ENCODE measurements at regions not wholly inside any gene's neighbourhood (a gene's known extent, or its start where the extent isn't known, plus 50 kb on each side); places are given as distances from the start of the nearest gene placed in this dataset.

DNA sequence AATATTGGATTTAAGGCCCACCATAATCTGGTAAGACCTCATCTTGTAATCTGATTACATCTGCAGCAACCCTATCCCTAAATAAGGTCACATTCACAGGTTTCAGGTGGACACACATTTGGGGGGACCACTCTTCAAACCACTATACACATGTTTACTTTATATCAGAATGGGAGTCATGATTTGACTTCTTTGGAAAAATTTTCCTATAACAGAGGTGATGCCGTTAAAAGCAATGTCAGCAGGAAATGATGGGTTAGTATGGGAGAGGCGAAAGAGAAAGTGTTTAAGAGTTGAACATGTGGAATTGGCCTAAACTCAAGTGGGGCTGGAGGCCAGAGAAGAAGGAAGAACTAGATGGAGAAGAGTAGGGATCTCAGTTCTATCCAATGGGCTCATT, 281.7 kb upstream of the ERCC4 start:
- no peak for DNase-seq (ENCODE audit: low read depth)
- TF ChIP-seq, protein P1, sequence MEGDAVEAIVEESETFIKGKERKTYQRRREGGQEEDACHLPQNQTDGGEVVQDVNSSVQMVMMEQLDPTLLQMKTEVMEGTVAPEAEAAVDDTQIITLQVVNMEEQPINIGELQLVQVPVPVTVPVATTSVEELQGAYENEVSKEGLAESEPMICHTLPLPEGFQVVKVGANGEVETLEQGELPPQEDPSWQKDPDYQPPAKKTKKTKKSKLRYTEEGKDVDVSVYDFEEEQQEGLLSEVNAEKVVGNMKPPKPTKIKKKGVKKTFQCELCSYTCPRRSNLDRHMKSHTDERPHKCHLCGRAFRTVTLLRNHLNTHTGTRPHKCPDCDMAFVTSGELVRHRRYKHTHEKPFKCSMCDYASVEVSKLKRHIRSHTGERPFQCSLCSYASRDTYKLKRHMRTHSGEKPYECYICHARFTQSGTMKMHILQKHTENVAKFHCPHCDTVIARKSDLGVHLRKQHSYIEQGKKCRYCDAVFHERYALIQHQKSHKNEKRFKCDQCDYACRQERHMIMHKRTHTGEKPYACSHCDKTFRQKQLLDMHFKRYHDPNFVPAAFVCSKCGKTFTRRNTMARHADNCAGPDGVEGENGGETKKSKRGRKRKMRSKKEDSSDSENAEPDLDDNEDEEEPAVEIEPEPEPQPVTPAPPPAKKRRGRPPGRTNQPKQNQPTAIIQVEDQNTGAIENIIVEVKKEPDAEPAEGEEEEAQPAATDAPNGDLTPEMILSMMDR (IDR thresholded peaks at IDR 0.05; ENCODE audit: insufficient read depth, low read depth, low read length) = no peak
- no peak overlapping the region for H3K4me3 ChIP-seq (ENCODE audit: low read depth, low read length)

DNA sequence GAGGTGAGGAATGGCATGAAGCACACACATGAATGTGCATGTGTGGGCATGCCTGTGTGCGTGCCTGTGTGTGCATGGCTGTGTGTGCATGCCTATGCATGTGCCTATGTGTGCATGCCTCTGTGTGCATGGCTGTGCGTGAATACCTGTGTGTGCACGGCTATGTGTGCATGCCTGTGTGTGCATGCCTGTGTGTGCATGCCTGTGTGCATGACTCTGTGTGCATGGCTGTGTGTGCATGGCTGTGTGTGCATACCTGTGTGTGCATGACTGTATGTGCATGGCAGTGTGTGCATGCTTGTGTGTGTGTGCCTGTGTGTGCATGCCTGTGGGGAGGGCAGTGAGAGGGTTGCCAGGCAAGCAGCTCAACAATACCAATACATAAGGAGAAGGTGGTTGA, 276.5 kb upstream of the ERCC4 start:
- no peak overlapping the region for H3K4me3 ChIP-seq (ENCODE audit: low read depth, low read length)
- no peak for DNase-seq (ENCODE audit: low read depth)
- TF ChIP-seq, protein P1 (IDR thresholded peaks at IDR 0.05; ENCODE audit: insufficient read depth, low read depth, low read length) = no peak

DNA sequence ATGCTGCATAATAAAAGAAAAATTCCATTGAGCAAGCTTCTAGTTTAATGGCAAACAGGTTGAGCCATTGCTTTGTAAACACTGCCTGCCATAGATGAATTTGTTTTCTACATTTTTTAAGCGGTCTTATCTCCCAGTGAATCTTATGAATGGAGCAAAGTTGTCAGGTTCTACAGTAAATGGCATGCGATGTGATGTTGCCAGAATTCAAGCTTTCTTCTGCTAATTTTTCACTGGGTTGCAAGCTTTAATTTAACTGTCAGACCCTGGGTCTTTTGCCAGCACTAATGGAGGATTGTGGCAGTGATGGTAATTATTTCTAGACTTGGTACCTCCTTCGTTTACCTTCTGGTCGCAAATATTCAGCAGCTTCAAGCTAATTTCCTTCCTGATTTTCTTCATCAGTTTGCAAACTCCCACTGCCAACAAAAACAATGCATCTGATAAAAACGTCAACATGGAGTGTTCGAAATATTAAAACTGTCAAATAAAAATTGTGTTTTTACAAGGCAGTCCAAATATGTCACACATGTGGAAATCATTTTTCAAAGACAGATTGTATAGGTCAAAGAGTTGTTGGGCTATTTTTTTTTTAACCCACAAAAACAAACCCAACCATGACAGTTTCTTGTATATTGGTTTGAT, 274.2 kb upstream of the ERCC4 start:
- TF ChIP-seq, protein P1 (IDR thresholded peaks at IDR 0.05; ENCODE audit: insufficient read depth, low read depth, low read length) = no peak
- DNase-seq (ENCODE audit: low read depth) = no peak
- H3K4me3 ChIP-seq (ENCODE audit: low read depth, low read length) = no peak overlapping the region

DNA sequence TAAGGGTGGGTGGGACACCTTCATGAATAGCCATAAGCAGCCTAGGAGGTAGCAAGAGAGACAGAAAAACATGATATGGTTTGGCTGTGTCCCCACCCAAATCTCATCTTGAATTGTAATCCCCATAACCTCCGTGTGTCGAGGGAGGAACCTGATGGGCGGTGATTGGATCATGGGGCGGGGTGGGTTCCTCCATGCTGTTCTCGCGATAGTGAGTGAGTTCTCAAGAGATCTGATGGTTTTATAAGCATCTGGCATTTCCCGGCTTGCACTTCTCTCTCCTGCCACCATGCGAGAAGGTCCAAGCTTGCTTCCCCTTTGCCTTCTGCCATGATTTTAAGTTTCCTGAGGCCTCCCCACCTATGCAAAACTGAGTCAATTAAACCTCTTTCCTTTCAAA, 259.1 kb upstream of the ERCC4 start:
- TF ChIP-seq, protein P1 (IDR thresholded peaks at IDR 0.05; ENCODE audit: insufficient read depth, low read depth, low read length) = no peak
- no peak for DNase-seq (ENCODE audit: low read depth)
- no peak overlapping the region for H3K4me3 ChIP-seq (ENCODE audit: low read depth, low read length)

DNA sequence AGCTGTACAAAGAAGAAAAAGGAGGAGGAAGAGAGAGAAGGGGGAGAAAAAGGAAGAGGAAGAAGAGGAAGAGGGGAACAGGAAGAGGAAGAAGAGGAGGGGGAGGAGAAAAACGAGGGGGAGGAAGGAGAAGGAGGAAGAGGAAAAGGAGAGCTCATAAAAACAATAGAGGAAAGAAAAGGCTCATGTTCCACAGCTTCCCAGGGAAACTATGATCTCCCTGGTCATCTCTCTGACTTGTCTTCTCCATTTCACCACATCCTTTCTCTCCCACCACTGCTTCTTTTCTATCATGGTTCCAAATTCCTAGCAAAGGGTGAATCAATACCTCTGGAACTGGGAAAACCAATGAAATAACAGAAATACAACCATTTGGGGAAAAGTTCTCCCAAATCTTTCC, 254.1 kb upstream of the ERCC4 start:
- DNase-seq (ENCODE audit: low read depth) = no peak
- TF ChIP-seq, protein P1 (IDR thresholded peaks at IDR 0.05; ENCODE audit: insufficient read depth, low read depth, low read length) = no peak
- no peak overlapping the region for H3K4me3 ChIP-seq (ENCODE audit: low read depth, low read length)

DNA sequence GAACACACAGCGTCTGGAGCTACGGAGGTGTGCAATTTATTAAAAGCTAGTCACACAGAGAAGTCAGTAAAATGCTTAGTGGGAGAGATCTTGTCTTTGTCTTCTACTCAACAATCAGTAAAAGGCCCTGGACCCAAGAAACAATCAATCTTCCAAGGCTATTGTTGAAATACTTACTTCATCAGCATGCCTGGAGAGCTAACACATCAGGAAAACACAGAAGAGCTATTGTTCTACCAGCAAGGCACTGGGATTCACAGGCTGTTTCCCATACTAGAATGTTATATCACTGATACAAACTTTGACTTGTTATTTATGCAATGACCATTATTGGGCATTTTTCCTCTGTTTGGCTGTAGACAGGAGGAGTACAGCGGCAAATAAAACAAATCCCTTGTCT, 247.8 kb upstream of the ERCC4 start:
- TF ChIP-seq, protein P1 (IDR thresholded peaks at IDR 0.05; ENCODE audit: insufficient read depth, low read depth, low read length) = no peak
- DNase-seq (ENCODE audit: low read depth) = no peak
- no peak overlapping the region for H3K4me3 ChIP-seq (ENCODE audit: low read depth, low read length)

Data from fibroblast of villous mesenchyme (primary cell).